ENCODE measurements at regions not wholly inside any gene's neighbourhood (a gene's known extent, or its start where the extent isn't known, plus 50 kb on each side); places are given as distances from the start of the nearest gene placed in this dataset.

- TF ChIP-seq TAF1 (IDR thresholded peaks at IDR 0.05; ENCODE audit: low read depth), result no peak
- TF ChIP-seq ZBTB7A (IDR thresholded peaks at IDR 0.05; ENCODE audit: low read depth), result no peak
- TF ChIP-seq TCF12 (IDR thresholded peaks at IDR 0.05; ENCODE audit: low read depth), result no peak
- no peak for TF ChIP-seq EGR1 (IDR thresholded peaks at IDR 0.05)
- no peak for TF ChIP-seq YY1 (IDR thresholded peaks at IDR 0.05; ENCODE audit: low read depth)
- TF ChIP-seq CEBPB (IDR thresholded peaks at IDR 0.05), result no peak
- no peak for TF ChIP-seq CREB1 (IDR thresholded peaks at IDR 0.05; ENCODE audit: low read depth)
- no peak for TF ChIP-seq EP300 (IDR thresholded peaks at IDR 0.05; ENCODE audit: borderline replicate concordance)
- no peak for TF ChIP-seq RAD21 (IDR thresholded peaks at IDR 0.05; ENCODE audit: low read depth)
- TF ChIP-seq NFIC (IDR thresholded peaks at IDR 0.05), result no peak
- no peak for TF ChIP-seq USF1 (IDR thresholded peaks at IDR 0.05)
- TF ChIP-seq TEAD4 (IDR thresholded peaks at IDR 0.05), result no peak
- no peak for TF ChIP-seq FOXM1 (IDR thresholded peaks at IDR 0.05; ENCODE audit: borderline replicate concordance, low read depth)
- no peak for TF ChIP-seq MAX (IDR thresholded peaks at IDR 0.05)
- TF ChIP-seq REST (IDR thresholded peaks at IDR 0.05; ENCODE audit: low read depth), result no peak
These were observed 165.4 kb upstream of the CHD6 start for GRCh38 chr20:41783423-41784208.

GRCh38 chr20:41782730-41783406 lies 164.7 kb upstream of the CHD6 start:
- TF ChIP-seq TCF12 (IDR thresholded peaks at IDR 0.05; ENCODE audit: low read depth) (no peak), EP300 (IDR thresholded peaks at IDR 0.05; ENCODE audit: borderline replicate concordance) (no peak), ZBTB7A (IDR thresholded peaks at IDR 0.05; ENCODE audit: low read depth) (no peak), TAF1 (IDR thresholded peaks at IDR 0.05; ENCODE audit: low read depth) (no peak), USF1 (IDR thresholded peaks at IDR 0.05) (no peak), YY1 (IDR thresholded peaks at IDR 0.05; ENCODE audit: low read depth) (no peak)

GRCh38 chr20:41782255-41782654 lies 164.1 kb upstream of the CHD6 start:
- TF ChIP-seq NFIC (IDR thresholded peaks at IDR 0.05), result no peak
- no peak for TF ChIP-seq REST (IDR thresholded peaks at IDR 0.05; ENCODE audit: low read depth)
- TF ChIP-seq FOXM1 (IDR thresholded peaks at IDR 0.05; ENCODE audit: borderline replicate concordance, low read depth), result no peak
- no peak for TF ChIP-seq MAX (IDR thresholded peaks at IDR 0.05)
- TF ChIP-seq USF1 (IDR thresholded peaks at IDR 0.05), result no peak
- no peak for TF ChIP-seq RAD21 (IDR thresholded peaks at IDR 0.05; ENCODE audit: low read depth)
- no peak for TF ChIP-seq EP300 (IDR thresholded peaks at IDR 0.05; ENCODE audit: borderline replicate concordance)
- TF ChIP-seq TAF1 (IDR thresholded peaks at IDR 0.05; ENCODE audit: low read depth), result no peak
- TF ChIP-seq ZBTB7A (IDR thresholded peaks at IDR 0.05; ENCODE audit: low read depth), result no peak
- TF ChIP-seq YY1 (IDR thresholded peaks at IDR 0.05; ENCODE audit: low read depth), result no peak
- TF ChIP-seq CEBPB (IDR thresholded peaks at IDR 0.05), result no peak
- TF ChIP-seq TCF12 (IDR thresholded peaks at IDR 0.05; ENCODE audit: low read depth), result no peak
- TF ChIP-seq TEAD4 (IDR thresholded peaks at IDR 0.05), result no peak
- no peak for TF ChIP-seq CREB1 (IDR thresholded peaks at IDR 0.05; ENCODE audit: low read depth)
- no peak for TF ChIP-seq EGR1 (IDR thresholded peaks at IDR 0.05)

- TF ChIP-seq RAD21 (IDR thresholded peaks at IDR 0.05; ENCODE audit: low read depth) (no peak), YY1 (IDR thresholded peaks at IDR 0.05; ENCODE audit: low read depth) (no peak), CEBPB (IDR thresholded peaks at IDR 0.05) (no peak), TAF1 (IDR thresholded peaks at IDR 0.05; ENCODE audit: low read depth) (no peak), REST (IDR thresholded peaks at IDR 0.05; ENCODE audit: low read depth) (no peak), CREB1 (IDR thresholded peaks at IDR 0.05; ENCODE audit: low read depth) (no peak), TEAD4 (IDR thresholded peaks at IDR 0.05) (no peak), FOXM1 (IDR thresholded peaks at IDR 0.05; ENCODE audit: borderline replicate concordance, low read depth) (no peak), NFIC (IDR thresholded peaks at IDR 0.05) (no peak), USF1 (IDR thresholded peaks at IDR 0.05) (no peak), MAX (IDR thresholded peaks at IDR 0.05) (no peak), EGR1 (IDR thresholded peaks at IDR 0.05) (no peak), EP300 (IDR thresholded peaks at IDR 0.05; ENCODE audit: borderline replicate concordance) (no peak), ZBTB7A (IDR thresholded peaks at IDR 0.05; ENCODE audit: low read depth) (no peak), TCF12 (IDR thresholded peaks at IDR 0.05; ENCODE audit: low read depth) (no peak)
These were observed 158.2 kb upstream of the CHD6 start for GRCh38 chr20:41776421-41776820.
